Right ventricle myocardium inferior (tissue), 1 donor: ENCODE measurements at regions not wholly inside any gene's neighbourhood (a gene's known extent, or its start where the extent isn't known, plus 50 kb on each side); places are given as distances from the start of the nearest gene placed in this dataset.
"Not testable (repeated sequence)": the region's sequence is repeated elsewhere in the genome, so short reads cannot be mapped to it uniquely, and the experiment has no call there.

Source experiments
- ATAC-seq: fragments of 200-7000 bp; cut with Tn5 transposase; one replicate; pipeline ENCODE4 v1.9.1; 2020; ENCODE audit warnings: mild to moderate bottlenecking, moderate library complexity
- DNase-seq: peaks from one replicate; pipeline ENCODE4 v3.0.0; 2021; ENCODE audit errors: missing footprints
- intact Hi-C: fragments of 100-400 bp; cut with DNase I; formaldehyde crosslinking; loops from one replicate; pipeline ENCODE4 v1.11.0; 2022
- donor health status: DM: no; HTN: yes; CAD: no; lungs with severe emphysema.

DNA sequence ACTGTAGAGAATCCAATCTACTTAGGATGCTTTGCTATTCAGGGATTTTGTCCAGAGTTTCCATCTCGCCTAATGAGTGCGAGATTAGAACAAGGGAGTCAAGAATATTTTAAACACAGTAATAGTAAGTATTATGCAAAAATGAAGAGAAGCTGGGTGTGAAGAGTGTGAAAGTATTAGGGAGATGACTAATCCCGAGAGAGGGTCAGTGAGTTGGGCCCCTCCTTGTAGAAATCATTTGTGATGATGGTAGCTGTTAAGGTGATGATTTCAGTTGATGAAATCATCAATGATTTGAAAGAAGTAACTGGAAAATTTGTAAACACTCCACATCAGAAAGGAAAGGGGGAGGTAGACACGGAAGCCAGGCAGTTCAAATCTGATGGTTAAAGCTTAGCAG, 478.9 kb upstream of the MGAT4C start:
- intact Hi-C loops, result no loop called here
- no peak for ATAC-seq
- DNase-seq, result no peak

DNA sequence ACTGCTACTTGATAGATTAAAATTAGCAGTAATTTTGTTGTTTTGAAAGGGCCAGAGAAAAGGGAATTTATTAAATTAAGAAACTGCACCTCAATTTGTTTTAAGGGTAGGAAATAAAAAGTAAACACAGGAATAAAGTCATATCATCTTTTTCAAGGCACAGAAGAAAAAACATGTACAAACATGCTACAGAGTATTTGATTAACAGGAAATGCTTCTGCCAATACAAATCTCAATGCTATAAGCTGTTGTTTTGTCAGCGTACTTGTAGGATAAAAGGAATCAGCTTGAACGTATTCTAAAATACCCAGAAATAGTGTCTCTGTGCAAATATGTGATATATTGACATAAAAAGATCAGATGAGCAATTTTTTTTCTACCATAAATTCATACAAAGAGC, 474.0 kb upstream of the MGAT4C start:
- intact Hi-C loops, result no loop called here
- ATAC-seq, result no peak
- DNase-seq, result no peak

DNA sequence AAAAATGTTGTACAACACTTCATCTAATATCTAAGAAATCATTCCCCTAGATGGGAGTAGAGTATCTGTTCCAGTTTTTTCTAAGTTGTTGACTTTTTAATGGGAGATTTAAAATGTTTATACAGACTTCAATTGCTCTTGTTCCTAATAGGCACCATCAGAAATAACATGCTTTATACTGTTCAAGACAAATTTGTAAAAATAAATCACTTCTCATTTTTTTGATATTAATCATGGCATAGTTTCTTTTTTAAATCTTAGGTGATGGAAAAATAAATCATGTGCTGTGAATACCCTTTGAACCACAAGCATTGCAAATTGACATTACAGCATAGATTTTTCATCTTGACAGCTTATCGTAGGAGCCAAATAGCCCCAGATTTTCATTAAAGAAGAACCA, 473.5 kb upstream of the MGAT4C start:
- ATAC-seq, result no peak
- DNase-seq, result no peak
- intact Hi-C loops, result no loop called here

GRCh38 chr12:86727160-86727559, 471.0 kb upstream of the MGAT4C start:
- no peak for DNase-seq
- intact Hi-C loops, result no loop called here
- no peak for ATAC-seq

GRCh38 chr12:86724716-86725115, 468.5 kb upstream of the MGAT4C start:
- intact Hi-C loops, result no loop called here
- ATAC-seq (no peak), DNase-seq (no peak)

- ATAC-seq (no peak), DNase-seq (no peak)
- intact Hi-C loops, result no loop called here
Observed at GRCh38 chr12:86723326-86723725, 467.1 kb upstream of the MGAT4C start.

- no peak for ATAC-seq
- DNase-seq, result no peak
- intact Hi-C loops, result no loop called here
Observed at GRCh38 chr12:86721713-86722397, 465.7 kb upstream of the MGAT4C start.

- no peak for DNase-seq
- no peak for ATAC-seq
Observed at GRCh38 chr12:86719381-86719780, 463.2 kb upstream of the MGAT4C start.

GRCh38 chr12:86713121-86713520, 456.9 kb upstream of the MGAT4C start:
- intact Hi-C loops, result no loop called here
- no peak for ATAC-seq

More at GRCh38 chr12:86719381-86719780, 463.2 kb upstream of the MGAT4C start:
- intact Hi-C loops, result no loop called here

DNA sequence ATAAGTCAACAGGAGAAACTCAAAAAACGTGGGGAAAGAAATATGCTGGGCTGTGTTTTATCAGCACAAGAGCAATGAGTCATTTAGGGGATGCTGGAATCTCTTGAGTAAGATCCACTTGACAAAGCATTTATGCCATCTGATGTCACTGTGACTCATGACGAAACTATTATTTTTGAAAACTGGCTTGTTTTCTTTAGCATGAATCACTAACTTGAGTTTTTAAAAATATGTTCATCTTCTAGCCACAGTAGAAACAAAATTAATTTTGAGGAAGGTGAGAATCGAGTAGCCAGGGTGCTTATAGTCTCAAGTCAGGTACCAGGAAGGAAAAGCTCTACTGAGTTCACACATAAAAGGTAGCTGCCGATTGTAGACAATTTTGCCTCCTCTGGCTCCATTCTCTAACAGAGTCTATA, 456.2 kb upstream of the MGAT4C start:
- intact Hi-C loops, result no loop called here
- no peak for DNase-seq
- no peak for ATAC-seq

More at GRCh38 chr12:86713121-86713520, 456.9 kb upstream of the MGAT4C start:
- DNase-seq, result no peak

GRCh38 chr12:86711731-86712130, 455.5 kb upstream of the MGAT4C start:
- ATAC-seq (no peak), DNase-seq (no peak)
- intact Hi-C loops, result no loop called here

GRCh38 chr12:86710109-86710508, 453.9 kb upstream of the MGAT4C start:
- ATAC-seq (no peak), DNase-seq (no peak)
- intact Hi-C loops, result no loop called here

GRCh38 chr12:86709017-86709416, 452.8 kb upstream of the MGAT4C start:
- intact Hi-C loops, DNase-seq, ATAC-seq: not testable (repeated sequence)

- no peak for ATAC-seq
- intact Hi-C loops, result no loop called here
- no peak for DNase-seq
Observed at GRCh38 chr12:86698641-86698980, 442.4 kb upstream of the MGAT4C start.

GRCh38 chr12:86697916-86698640, 441.9 kb upstream of the MGAT4C start:
- intact Hi-C loops, result no loop called here
- no peak for DNase-seq
- no peak for ATAC-seq

GRCh38 chr12:86683568-86684304, 427.5 kb upstream of the MGAT4C start:
- ATAC-seq, result no peak
- intact Hi-C loops, result no loop called here

GRCh38 chr12:86681060-86681459, 424.9 kb upstream of the MGAT4C start:
- DNase-seq, result no peak
- intact Hi-C loops, result no loop called here
- ATAC-seq, result no peak

More at GRCh38 chr12:86683568-86684304, 427.5 kb upstream of the MGAT4C start:
- DNase-seq, result no peak

- ATAC-seq (no peak), DNase-seq (no peak)
- intact Hi-C loops, result no loop called here
Observed at GRCh38 chr12:86675197-86675596, 419.0 kb upstream of the MGAT4C start.

GRCh38 chr12:86670986-86671385, 414.8 kb upstream of the MGAT4C start:
- no peak for DNase-seq
- intact Hi-C loops, result no loop called here
- no peak for ATAC-seq

- ATAC-seq, result no peak
- no peak for DNase-seq
- intact Hi-C loops, result no loop called here
Observed at GRCh38 chr12:86669010-86669409, 412.8 kb upstream of the MGAT4C start.
